Stimulated activated memory B cell treated with anti-CD40 and anti-IgM and Interleukin-4, amounts not matched to agents 10 μg/mL and 1 μg/mL and 100 μg/mL, for 72 hours (primary cell): ENCODE measurements at regions not wholly inside any gene's neighbourhood (a gene's known extent, or its start where the extent isn't known, plus 50 kb on each side); places are given as distances from the start of the nearest gene placed in this dataset.

Source experiments
- ATAC-seq: fragments of 150-1000 bp; cut with Tn5 transposase; 2 replicates; pipeline ENCODE4 v1.10.0; 2021
- H3K27ac Mint-ChIP-seq: one replicate; pipeline ENCODE4 v1.8.0; 2022; ENCODE audit warnings: mild to moderate bottlenecking, mixed read lengths
- H3K27me3 Mint-ChIP-seq: one replicate; pipeline ENCODE4 v1.8.0; 2022; ENCODE audit warnings: mixed read lengths
- H3K36me3 Mint-ChIP-seq: one replicate; pipeline ENCODE4 v1.8.0; 2022; ENCODE audit warnings: mixed read lengths
- H3K4me1 Mint-ChIP-seq: one replicate; pipeline ENCODE4 v1.8.0; 2022; ENCODE audit warnings: mixed read lengths
- H3K4me3 Mint-ChIP-seq: one replicate; pipeline ENCODE4 v1.8.0; 2022; ENCODE audit warnings: mild to moderate bottlenecking, moderate library complexity, mixed read lengths
- H3K9me3 Mint-ChIP-seq: one replicate; pipeline ENCODE4 v1.8.0; 2022; ENCODE audit warnings: mixed read lengths

- H3K4me1 Mint-ChIP-seq, result no peaks in the 10 kb centered on the region
- no peaks in the 10 kb centered on the region for H3K27me3 Mint-ChIP-seq
- H3K36me3 Mint-ChIP-seq, result no peaks in the 10 kb centered on the region
- peaks cover 4% of the 10 kb centered on the region for H3K9me3 Mint-ChIP-seq
- no peak for ATAC-seq
- no peak overlapping the region for H3K27ac Mint-ChIP-seq
- H3K4me3 Mint-ChIP-seq, result no peak overlapping the region
Measured at GRCh38 chr12:84077679-84078078, 834.9 kb downstream of the SLC6A15 start.

GRCh38 chr12:84075991-84076390 lies 836.6 kb downstream of the SLC6A15 start:
- no peak overlapping the region for H3K4me3 Mint-ChIP-seq
- ATAC-seq, result no peak
- H3K36me3 Mint-ChIP-seq, result no peaks in the 10 kb centered on the region
- H3K4me1 Mint-ChIP-seq, result no peaks in the 10 kb centered on the region
- peaks cover 6% of the 10 kb centered on the region for H3K9me3 Mint-ChIP-seq
- no peak overlapping the region for H3K27ac Mint-ChIP-seq
- H3K27me3 Mint-ChIP-seq, result no peaks in the 10 kb centered on the region

DNA sequence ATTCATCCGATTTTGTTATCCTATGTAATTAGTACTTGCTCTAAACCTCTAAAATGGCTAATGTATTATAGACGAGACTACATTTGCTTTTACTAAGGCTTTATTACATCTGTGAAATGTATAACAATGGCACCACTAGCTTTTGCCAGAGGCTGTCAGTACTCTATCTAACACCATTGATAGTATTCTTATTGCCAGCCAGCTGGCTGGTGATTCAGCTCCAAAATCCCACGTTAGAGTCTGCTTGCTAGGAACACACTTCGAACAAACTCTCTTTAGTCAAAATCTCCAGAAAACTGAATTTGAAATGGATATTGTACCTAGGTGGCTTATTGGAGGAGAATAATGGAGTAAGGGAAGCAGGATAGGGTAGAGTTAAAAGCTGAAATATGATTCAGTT lies 839.2 kb downstream of the SLC6A15 start:
- no peak overlapping the region for H3K27ac Mint-ChIP-seq
- no peaks in the 10 kb centered on the region for H3K4me1 Mint-ChIP-seq
- H3K4me3 Mint-ChIP-seq, result no peak overlapping the region
- no peak for ATAC-seq
- no peaks in the 10 kb centered on the region for H3K36me3 Mint-ChIP-seq
- no peaks in the 10 kb centered on the region for H3K27me3 Mint-ChIP-seq
- H3K9me3 Mint-ChIP-seq, result peaks cover 10% of the 10 kb centered on the region

- Mint-ChIP-seq H3K4me1 (no peaks in the 10 kb centered on the region), H3K27ac (no peak overlapping the region), H3K36me3 (no peaks in the 10 kb centered on the region), H3K9me3 (peaks cover 10% of the 10 kb centered on the region), H3K4me3 (no peak overlapping the region), H3K27me3 (no peaks in the 10 kb centered on the region)
- no peak for ATAC-seq
Measured at GRCh38 chr12:84072961-84073360, 839.6 kb downstream of the SLC6A15 start.

DNA sequence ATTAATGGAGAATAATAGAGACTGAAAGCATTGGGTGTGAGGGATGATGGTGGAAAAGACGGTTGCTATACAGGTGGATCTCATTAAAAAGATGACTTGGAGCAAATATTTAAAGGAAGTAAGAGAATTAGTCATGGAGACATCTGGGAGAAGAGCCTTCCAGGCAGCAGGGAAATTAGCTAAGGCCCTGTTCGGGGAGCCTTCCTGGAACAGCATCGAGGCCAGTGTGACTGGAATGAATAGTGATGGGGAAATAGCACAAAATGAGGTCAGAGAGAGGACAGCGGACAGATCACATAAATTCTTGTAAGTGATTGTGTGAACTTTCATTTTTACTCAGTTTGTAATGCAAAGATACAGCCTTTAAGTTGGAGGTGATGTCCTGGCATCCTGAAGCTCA lies 842.3 kb downstream of the SLC6A15 start:
- H3K27ac Mint-ChIP-seq, result no peak overlapping the region
- no peak for ATAC-seq
- no peaks in the 10 kb centered on the region for H3K4me1 Mint-ChIP-seq
- H3K27me3 Mint-ChIP-seq, result no peaks in the 10 kb centered on the region
- H3K9me3 Mint-ChIP-seq, result peaks cover 10% of the 10 kb centered on the region
- no peak overlapping the region for H3K4me3 Mint-ChIP-seq
- no peaks in the 10 kb centered on the region for H3K36me3 Mint-ChIP-seq

DNA sequence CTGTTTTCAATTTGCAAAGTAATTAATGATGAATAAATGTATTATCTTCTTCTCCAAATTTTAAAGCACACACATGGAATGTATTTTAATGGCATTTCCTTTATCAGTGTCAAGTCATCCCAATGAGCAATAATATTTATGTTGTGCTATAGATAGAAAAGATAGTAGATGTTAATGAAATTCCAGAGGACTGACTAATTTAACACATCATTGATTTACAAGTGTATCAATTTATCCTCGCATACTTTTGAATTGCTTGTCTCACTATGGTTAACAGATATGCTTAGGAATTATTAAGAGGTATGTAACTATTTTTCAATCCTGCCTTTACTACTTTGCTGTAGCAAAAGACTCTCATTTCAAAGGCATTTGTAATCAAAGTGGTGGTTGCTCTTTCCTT lies 842.9 kb downstream of the SLC6A15 start:
- ATAC-seq, result no peak
- no peaks in the 10 kb centered on the region for H3K36me3 Mint-ChIP-seq
- no peaks in the 10 kb centered on the region for H3K27me3 Mint-ChIP-seq
- no peak overlapping the region for H3K4me3 Mint-ChIP-seq
- no peaks in the 10 kb centered on the region for H3K4me1 Mint-ChIP-seq
- H3K9me3 Mint-ChIP-seq, result peaks cover 6% of the 10 kb centered on the region
- no peak overlapping the region for H3K27ac Mint-ChIP-seq

DNA sequence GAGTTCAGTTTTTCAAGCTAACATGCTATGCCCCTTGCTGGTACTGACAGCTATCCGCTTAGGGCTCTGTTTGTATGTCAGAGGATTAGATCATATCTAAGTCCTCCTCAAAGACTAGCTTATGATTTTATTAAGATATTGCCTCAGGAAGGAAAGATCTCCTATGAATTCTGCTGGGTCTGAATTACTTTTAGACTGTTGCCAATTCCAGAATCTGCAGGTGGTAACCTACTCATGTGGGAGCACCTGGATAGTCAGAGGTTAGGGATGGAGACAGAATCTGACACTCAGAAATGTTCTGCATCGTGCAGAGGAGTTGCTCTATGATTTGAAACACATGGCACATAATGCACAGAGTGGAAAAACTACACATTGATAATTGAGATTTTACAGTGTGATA lies 843.4 kb downstream of the SLC6A15 start:
- H3K4me1 Mint-ChIP-seq, result no peaks in the 10 kb centered on the region
- ATAC-seq, result no peak
- H3K36me3 Mint-ChIP-seq, result no peaks in the 10 kb centered on the region
- no peaks in the 10 kb centered on the region for H3K27me3 Mint-ChIP-seq
- H3K4me3 Mint-ChIP-seq, result no peak overlapping the region
- peaks cover 6% of the 10 kb centered on the region for H3K9me3 Mint-ChIP-seq
- no peak overlapping the region for H3K27ac Mint-ChIP-seq

GRCh38 chr12:84058136-84058535 lies 854.5 kb downstream of the SLC6A15 start:
- no peaks in the 10 kb centered on the region for H3K4me1 Mint-ChIP-seq
- ATAC-seq, result no peak
- no peak overlapping the region for H3K27ac Mint-ChIP-seq
- peaks cover 7% of the 10 kb centered on the region for H3K9me3 Mint-ChIP-seq
- no peaks in the 10 kb centered on the region for H3K36me3 Mint-ChIP-seq
- H3K4me3 Mint-ChIP-seq, result no peak overlapping the region
- no peaks in the 10 kb centered on the region for H3K27me3 Mint-ChIP-seq

- H3K4me3 Mint-ChIP-seq, result no peak overlapping the region
Measured at GRCh38 chr12:84054811-84055210, 857.8 kb downstream of the SLC6A15 start.

GRCh38 chr12:84047881-84048280 lies 864.7 kb downstream of the SLC6A15 start:
- no peak for ATAC-seq
- no peaks in the 10 kb centered on the region for H3K4me1 Mint-ChIP-seq
- no peak overlapping the region for H3K27ac Mint-ChIP-seq
- H3K27me3 Mint-ChIP-seq, result no peaks in the 10 kb centered on the region
- H3K9me3 Mint-ChIP-seq, result no peaks in the 10 kb centered on the region
- H3K4me3 Mint-ChIP-seq, result no peak overlapping the region
- no peaks in the 10 kb centered on the region for H3K36me3 Mint-ChIP-seq

More at GRCh38 chr12:84054811-84055210, 857.8 kb downstream of the SLC6A15 start:
- Mint-ChIP-seq H3K9me3 (peaks cover 7% of the 10 kb centered on the region), H3K4me1 (no peaks in the 10 kb centered on the region), H3K27me3 (no peaks in the 10 kb centered on the region), H3K36me3 (no peaks in the 10 kb centered on the region), H3K27ac (no peak overlapping the region)
- no peak for ATAC-seq

- no peak for ATAC-seq
- Mint-ChIP-seq H3K4me1 (no peaks in the 10 kb centered on the region), H3K27ac (no peak overlapping the region), H3K27me3 (no peaks in the 10 kb centered on the region), H3K9me3 (no peaks in the 10 kb centered on the region), H3K4me3 (no peak overlapping the region), H3K36me3 (no peaks in the 10 kb centered on the region)
Measured at GRCh38 chr12:84046859-84047258, 865.7 kb downstream of the SLC6A15 start.

- H3K27me3 Mint-ChIP-seq, result no peaks in the 10 kb centered on the region
- H3K27ac Mint-ChIP-seq, result no peak overlapping the region
- no peaks in the 10 kb centered on the region for H3K36me3 Mint-ChIP-seq
- H3K4me1 Mint-ChIP-seq, result no peaks in the 10 kb centered on the region
- H3K4me3 Mint-ChIP-seq, result no peak overlapping the region
- ATAC-seq, result no peak
- peaks cover 3% of the 10 kb centered on the region for H3K9me3 Mint-ChIP-seq
Measured at GRCh38 chr12:84043355-84043754, 869.2 kb downstream of the SLC6A15 start.

GRCh38 chr12:84038242-84038641 lies 874.4 kb downstream of the SLC6A15 start:
- Mint-ChIP-seq H3K27ac (no peak overlapping the region), H3K36me3 (no peaks in the 10 kb centered on the region), H3K4me3 (no peak overlapping the region), H3K27me3 (no peaks in the 10 kb centered on the region), H3K9me3 (peaks cover 6% of the 10 kb centered on the region), H3K4me1 (no peaks in the 10 kb centered on the region)
- no peak for ATAC-seq

- Mint-ChIP-seq H3K9me3 (peaks cover 9% of the 10 kb centered on the region), H3K27ac (no peak overlapping the region), H3K36me3 (no peaks in the 10 kb centered on the region), H3K4me3 (no peak overlapping the region), H3K4me1 (no peaks in the 10 kb centered on the region), H3K27me3 (no peaks in the 10 kb centered on the region)
- no peak for ATAC-seq
Measured at GRCh38 chr12:84036912-84037311, 875.7 kb downstream of the SLC6A15 start.

DNA sequence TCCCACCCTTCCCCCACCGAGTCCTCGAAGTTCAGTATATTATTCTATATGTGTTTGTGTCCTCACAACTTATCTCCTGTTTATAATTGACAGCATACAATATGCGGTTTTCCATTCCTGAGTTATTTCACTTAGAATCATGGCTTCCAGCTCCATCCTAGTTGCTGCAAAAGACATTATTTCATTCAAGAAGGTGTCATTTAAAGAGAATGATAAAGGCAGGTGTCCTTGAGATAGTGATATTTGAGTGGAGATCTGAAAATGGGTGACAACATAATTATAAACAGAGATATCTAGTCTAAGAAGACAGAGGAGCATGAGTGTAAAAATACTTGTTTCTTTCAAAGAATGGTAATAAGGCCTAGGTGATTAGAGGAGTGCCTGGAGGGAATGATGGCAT lies 876.8 kb downstream of the SLC6A15 start:
- Mint-ChIP-seq H3K36me3 (no peaks in the 10 kb centered on the region), H3K27me3 (no peaks in the 10 kb centered on the region), H3K27ac (no peak overlapping the region), H3K4me3 (no peak overlapping the region), H3K4me1 (no peaks in the 10 kb centered on the region), H3K9me3 (peaks cover 13% of the 10 kb centered on the region)
- ATAC-seq, result no peak

- Mint-ChIP-seq H3K27me3 (no peaks in the 10 kb centered on the region), H3K27ac (no peak overlapping the region), H3K4me3 (no peak overlapping the region), H3K9me3 (peaks cover 13% of the 10 kb centered on the region), H3K36me3 (no peaks in the 10 kb centered on the region), H3K4me1 (no peaks in the 10 kb centered on the region)
- ATAC-seq, result no peak
Measured at GRCh38 chr12:84034871-84035270, 877.7 kb downstream of the SLC6A15 start.

DNA sequence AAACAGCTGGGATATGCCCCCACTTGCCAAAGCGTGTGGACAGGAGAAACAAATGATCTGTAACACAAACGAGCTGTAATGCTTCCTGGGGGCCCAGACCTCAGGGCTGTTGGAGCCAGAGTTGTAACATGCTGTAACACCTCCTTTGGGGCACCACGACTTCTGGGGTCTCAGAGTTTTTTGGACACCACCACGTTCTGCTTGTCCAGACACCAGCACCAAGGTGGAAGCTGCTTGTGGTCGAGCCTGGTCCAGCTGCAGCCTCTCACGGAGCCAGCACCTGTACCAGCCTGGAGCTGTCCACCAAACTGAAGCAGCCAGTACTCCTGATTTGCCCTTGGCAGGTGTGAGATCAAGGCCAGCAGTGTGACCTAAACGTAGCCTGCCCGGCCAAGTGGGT lies 879.4 kb downstream of the SLC6A15 start:
- Mint-ChIP-seq H3K9me3 (peaks cover 10% of the 10 kb centered on the region), H3K36me3 (no peaks in the 10 kb centered on the region)
- no peak for ATAC-seq

More for the DNA sequence above, 879.4 kb downstream of the SLC6A15 start:
- H3K4me1 Mint-ChIP-seq, result no peaks in the 10 kb centered on the region
- no peak overlapping the region for H3K4me3 Mint-ChIP-seq
- no peak overlapping the region for H3K27ac Mint-ChIP-seq
- no peaks in the 10 kb centered on the region for H3K27me3 Mint-ChIP-seq
